ENCODE measurements at regions not wholly inside any gene's neighbourhood (a gene's known extent, or its start where the extent isn't known, plus 50 kb on each side); places are given as distances from the start of the nearest gene placed in this dataset.

DNA sequence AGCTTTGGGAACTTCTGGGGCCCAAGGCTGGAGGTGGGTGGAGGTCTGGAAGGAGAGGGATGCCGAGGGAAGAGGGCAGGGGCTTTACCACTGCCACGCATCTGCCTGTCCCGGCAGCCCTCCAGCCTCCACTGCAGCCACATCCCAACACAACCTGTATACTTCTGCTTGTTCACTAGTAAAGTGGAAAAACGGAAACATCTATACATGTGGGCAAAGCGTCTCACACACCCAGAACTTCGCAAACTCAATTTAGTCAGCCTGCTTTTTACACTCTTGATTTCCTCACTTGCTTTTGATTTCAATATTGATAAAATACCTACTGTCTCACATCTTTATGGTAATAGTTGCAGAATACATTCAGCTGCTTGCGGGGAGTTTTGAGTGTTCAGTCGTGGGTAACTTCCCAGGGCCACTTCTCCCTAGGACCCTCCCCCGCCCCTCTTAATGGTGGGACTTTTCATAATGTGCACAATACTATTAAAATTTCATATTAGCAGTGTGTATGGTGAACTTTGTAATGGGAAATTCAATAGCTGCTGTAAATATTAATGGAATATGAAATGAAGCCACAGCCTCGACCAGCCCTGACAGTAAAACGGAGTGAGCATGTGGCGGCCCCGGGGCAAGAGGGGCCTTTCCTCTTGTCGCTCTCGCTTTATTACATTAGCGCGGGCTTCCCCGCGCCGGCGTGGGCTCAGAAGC lies 85.2 kb downstream of the NR2F2 start:
- no peak for ATAC-seq (ENCODE audit: low FRiP score in 2 of 2)
- H3K4me3 ChIP-seq = no peak overlapping the region
- no peaks in the 10 kb centered on the region for H3K36me3 ChIP-seq
- DNase-seq = peak in 1 of 2 donors; percentile 18
- H3K4me1 ChIP-seq = peaks cover 6 to 18% (median 9%) of the 10 kb centered on the region in 4 donors
- peaks cover 0 to 55% (median 24%) of the 10 kb centered on the region in 4 donors for H3K27me3 ChIP-seq
- TF ChIP-seq POLR2AphosphoS5 (IDR thresholded peaks at IDR 0.05) = no peak
- WGBS, 2 donors = 28 to 33% methylated on average over 21 of the region's 21 CpGs
- H3K9me3 ChIP-seq = no peaks in the 10 kb centered on the region
- no peak overlapping the region for H3K27ac ChIP-seq

DNA sequence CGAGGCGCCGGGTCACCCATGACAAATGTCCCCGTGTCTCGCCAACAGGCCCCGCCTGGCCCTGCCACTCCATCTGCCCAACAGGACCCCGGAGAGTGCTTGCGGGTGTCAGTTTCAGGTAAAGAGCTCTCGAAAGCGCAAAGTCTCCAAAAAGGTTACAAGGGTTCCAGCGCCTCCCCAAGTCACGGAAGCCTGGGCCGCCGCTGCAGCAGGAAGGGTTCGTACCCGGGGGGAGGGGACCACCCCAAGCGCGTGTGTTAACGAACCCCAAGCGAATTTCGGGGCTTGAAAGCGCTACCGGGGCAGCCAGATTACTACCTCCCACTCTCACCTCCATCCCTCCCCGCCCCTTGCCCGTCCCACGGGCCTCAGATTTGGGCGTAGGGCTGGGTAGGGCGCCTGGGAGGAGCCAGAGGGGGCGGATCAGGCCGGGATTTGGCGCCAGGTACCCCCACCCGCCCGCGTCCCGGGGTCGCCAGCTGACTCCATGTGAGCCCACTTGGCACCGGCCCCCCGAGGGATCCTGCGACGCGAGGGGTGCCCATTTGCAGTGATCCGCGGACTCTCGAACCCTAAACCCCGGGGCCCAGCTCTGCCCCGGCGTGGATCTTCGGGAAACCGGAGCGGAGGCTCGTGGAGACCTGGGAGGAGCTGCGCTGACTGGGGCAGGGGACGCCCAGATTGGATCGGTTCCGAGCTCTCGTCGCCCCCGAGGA lies 85.9 kb downstream of the NR2F2 start:
- Histone ChIP-seq H3K9me3 (no peaks in the 10 kb centered on the region), H3K27me3 (peaks cover 0 to 50% (median 22%) of the 10 kb centered on the region in 4 donors), H3K27ac (no peak overlapping the region), H3K4me3 (peak overlapping the region in 2 of 4 donors; percentile 19 to 26), H3K4me1 (peaks cover 6 to 18% (median 9%) of the 10 kb centered on the region in 4 donors), H3K36me3 (no peaks in the 10 kb centered on the region)
- ATAC-seq (ENCODE audit: low FRiP score in 2 of 2) = peak; percentile 18 to 19
- 5 to 6% methylated on average over 18 to 37 of the region's 58 CpGs for WGBS, 2 donors
- DNase-seq = peak in 1 of 2 donors; percentile 77
- no peak for TF ChIP-seq EP300 (IDR thresholded peaks at IDR 0.05)
- TF ChIP-seq POLR2AphosphoS5 (IDR thresholded peaks at IDR 0.05) = no peak
- TF ChIP-seq, protein P1, sequence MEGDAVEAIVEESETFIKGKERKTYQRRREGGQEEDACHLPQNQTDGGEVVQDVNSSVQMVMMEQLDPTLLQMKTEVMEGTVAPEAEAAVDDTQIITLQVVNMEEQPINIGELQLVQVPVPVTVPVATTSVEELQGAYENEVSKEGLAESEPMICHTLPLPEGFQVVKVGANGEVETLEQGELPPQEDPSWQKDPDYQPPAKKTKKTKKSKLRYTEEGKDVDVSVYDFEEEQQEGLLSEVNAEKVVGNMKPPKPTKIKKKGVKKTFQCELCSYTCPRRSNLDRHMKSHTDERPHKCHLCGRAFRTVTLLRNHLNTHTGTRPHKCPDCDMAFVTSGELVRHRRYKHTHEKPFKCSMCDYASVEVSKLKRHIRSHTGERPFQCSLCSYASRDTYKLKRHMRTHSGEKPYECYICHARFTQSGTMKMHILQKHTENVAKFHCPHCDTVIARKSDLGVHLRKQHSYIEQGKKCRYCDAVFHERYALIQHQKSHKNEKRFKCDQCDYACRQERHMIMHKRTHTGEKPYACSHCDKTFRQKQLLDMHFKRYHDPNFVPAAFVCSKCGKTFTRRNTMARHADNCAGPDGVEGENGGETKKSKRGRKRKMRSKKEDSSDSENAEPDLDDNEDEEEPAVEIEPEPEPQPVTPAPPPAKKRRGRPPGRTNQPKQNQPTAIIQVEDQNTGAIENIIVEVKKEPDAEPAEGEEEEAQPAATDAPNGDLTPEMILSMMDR (IDR thresholded peaks at IDR 0.05) = no peak
- no peak for TF ChIP-seq POLR2A (IDR thresholded peaks at IDR 0.05)

DNA sequence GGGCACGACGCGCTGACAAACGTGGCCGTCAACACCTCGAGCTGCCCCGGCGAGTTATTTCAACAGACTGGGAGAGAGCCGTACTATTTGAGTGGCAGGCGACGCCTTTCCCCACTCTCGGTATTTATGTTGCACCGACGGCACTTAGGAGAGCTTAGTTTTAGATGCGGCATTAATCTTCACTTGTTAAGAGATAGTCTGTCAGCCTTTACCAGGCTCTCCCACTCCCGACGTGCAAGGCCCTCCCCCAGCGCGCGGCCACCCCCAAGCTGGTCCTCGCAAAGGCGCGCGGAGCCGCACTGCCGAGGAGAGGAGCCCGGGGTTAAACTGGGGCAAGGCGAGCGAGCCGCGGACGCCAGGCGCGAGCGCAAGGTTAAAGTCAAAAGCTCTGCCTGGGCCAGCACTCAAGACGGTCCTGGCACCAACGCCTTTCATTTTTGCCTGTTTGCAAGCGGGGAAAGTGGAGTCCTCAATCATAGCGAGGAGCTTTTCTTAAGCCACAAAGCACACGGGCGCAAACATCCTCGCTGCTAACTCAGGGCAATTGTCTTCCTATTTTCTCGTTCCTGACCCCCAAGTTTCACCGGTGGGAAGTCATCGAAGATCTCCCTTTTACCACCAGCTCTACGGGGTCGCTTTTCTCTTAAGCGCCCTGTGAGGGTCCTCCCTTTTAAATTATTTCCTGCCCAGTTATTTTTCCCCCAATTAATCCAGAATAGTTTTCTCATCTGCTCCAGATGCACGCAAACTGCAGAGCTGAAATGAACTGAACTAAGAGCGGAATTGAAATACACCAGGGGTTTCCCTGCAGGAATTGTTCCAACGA lies 86.6 kb downstream of the NR2F2 start:
- Histone ChIP-seq H3K36me3 (no peaks in the 10 kb centered on the region), H3K27ac (no peak overlapping the region), H3K9me3 (no peaks in the 10 kb centered on the region), H3K27me3 (peaks cover 0 to 47% (median 22%) of the 10 kb centered on the region in 4 donors), H3K4me1 (peaks cover 6 to 18% (median 9%) of the 10 kb centered on the region in 4 donors), H3K4me3 (peak overlapping the region in 2 of 4 donors; percentile 19 to 26)
- TF ChIP-seq POLR2AphosphoS5 (IDR thresholded peaks at IDR 0.05) (no peak), POLR2A (IDR thresholded peaks at IDR 0.05) (no peak), EP300 (IDR thresholded peaks at IDR 0.05) (no peak)
- TF ChIP-seq, protein P1 (IDR thresholded peaks at IDR 0.05) = no peak
- DNase-seq (peak in 1 of 2 donors; percentile 84), ATAC-seq (ENCODE audit: low FRiP score in 2 of 2) (peak in 1 of 2 donors; percentile 41)
- 5 to 11% methylated on average over 24 to 49 of the region's 51 CpGs for WGBS, 2 donors

DNA sequence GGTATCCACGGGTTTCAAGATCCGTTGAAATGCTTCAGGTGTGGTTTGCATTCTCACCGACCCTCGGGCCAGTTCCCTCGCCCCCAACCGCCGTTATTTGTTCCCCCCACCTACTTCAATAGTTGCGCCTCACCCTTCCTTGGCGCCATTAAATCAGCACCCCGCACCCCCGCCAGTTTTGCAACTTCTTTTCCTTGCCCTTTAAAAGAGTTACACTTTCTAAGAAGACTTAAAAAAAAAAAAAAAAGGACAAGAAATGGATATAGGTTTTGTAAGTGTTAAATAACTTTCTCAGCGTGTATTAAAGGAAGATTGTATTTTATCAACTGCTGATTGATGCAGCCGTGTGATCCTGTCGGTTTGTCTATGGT lies 87.2 kb downstream of the NR2F2 start:
- DNase-seq (no peak), ATAC-seq (ENCODE audit: low FRiP score in 2 of 2) (no peak)
- H3K36me3 ChIP-seq = no peaks in the 10 kb centered on the region
- H3K9me3 ChIP-seq = no peaks in the 10 kb centered on the region
- H3K27ac ChIP-seq = no peak overlapping the region
- H3K27me3 ChIP-seq = peaks cover 0 to 42% (median 19%) of the 10 kb centered on the region in 4 donors
- no peak for TF ChIP-seq POLR2AphosphoS5 (IDR thresholded peaks at IDR 0.05)
- TF ChIP-seq POLR2A (IDR thresholded peaks at IDR 0.05) = no peak
- no peak overlapping the region for H3K4me3 ChIP-seq
- WGBS, 2 donors = 11 to 20% methylated on average over 14 of the region's 14 CpGs
- peaks cover 6 to 18% (median 9%) of the 10 kb centered on the region in 4 donors for H3K4me1 ChIP-seq

DNA sequence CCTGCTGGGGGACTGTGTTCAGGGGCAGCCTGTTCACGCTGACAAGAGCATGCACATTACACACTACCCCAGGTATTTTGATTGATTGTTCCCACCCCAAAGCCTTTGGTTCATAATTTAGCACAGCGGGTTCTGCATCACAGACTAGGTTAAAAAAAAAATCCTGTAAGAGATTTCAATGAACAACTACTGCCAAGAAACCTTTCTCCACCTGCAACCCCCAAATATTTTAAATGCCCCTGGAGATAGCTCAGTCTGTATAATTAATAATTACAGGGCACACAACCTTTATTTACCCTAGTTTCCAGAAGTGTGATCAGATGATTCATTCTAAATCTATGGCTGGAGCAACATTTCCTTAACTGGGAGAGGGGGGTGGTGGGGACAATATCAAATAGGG lies 87.6 kb downstream of the NR2F2 start:
- H3K9me3 ChIP-seq = no peaks in the 10 kb centered on the region
- 42 to 43% methylated on average over 2 of the region's 2 CpGs for WGBS, 2 donors
- no peaks in the 10 kb centered on the region for H3K36me3 ChIP-seq
- H3K27ac ChIP-seq = no peak overlapping the region
- H3K4me1 ChIP-seq = peaks cover 6 to 18% (median 9%) of the 10 kb centered on the region in 4 donors
- ATAC-seq (ENCODE audit: low FRiP score in 2 of 2) (no peak), DNase-seq (no peak)
- peaks cover 0 to 38% (median 18%) of the 10 kb centered on the region in 4 donors for H3K27me3 ChIP-seq
- TF ChIP-seq EP300 (IDR thresholded peaks at IDR 0.05) (no peak), POLR2AphosphoS5 (IDR thresholded peaks at IDR 0.05) (no peak), POLR2A (IDR thresholded peaks at IDR 0.05) (no peak)
- TF ChIP-seq, protein P1 (IDR thresholded peaks at IDR 0.05) = no peak
- H3K4me3 ChIP-seq = no peak overlapping the region
